ENCODE measurements at regions not wholly inside any gene's neighbourhood (a gene's known extent, or its start where the extent isn't known, plus 50 kb on each side); places are given as distances from the start of the nearest gene placed in this dataset.
A peak's percentile ranks its signal among the peaks of the same experiment; 100 is the strongest.

DNA sequence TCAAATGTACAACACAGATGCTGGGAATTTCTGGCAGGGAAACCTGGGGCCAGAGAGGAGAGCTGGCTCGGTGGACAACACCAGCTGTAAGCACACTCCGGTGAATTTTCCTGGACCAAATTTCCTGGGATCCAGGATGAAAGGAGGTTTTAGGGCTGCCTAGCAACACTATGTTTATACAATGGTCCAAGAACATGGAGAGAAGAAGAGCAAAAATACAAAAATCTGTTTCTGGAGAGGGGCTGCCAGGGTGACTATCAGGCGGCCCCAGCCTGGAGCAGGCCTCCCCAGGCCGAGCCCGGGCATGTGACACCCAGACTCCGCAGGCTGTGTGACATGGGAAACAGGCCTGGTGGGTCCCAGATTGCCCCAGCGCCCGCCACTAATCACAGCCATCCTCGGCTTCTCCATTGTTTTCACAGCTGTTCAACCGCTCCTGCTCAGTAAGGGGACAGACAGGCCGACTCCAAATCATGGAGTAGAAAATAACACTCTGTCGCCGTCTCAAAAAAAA lies 336.0 kb upstream of the NFIA start:
- no peaks in the 10 kb centered on the region; the same call in 1 of the 2 replicates for H3K23me2 ChIP-seq (ENCODE audit: low read depth, low read length)
- DNase-seq (ENCODE audit: low read depth in 1 of 2, low spot score in 2 of 2) (no peak), FAIRE-seq (no peak)
- 90% methylated on average over 13 of the region's 13 CpGs; no CpG with 5 or more reads in 1 of the 2 experiments for WGBS, 2 experiments (ENCODE audit: extremely low coverage in 1 of 2, insufficient coverage in 1 of 2, insufficient read length in 1 of 2, insufficient replicate concordance in 2 of 2, low coverage in 1 of 2, low lambda C conversion rate in 2 of 2, missing lambda C conversion rate in 1 of 2)
- H3K4me3 ChIP-seq (ENCODE audit: extremely low read depth in 1 of 4, insufficient read depth in 2 of 4, low read depth in 3 of 4, low read length in 4 of 4): no peak overlapping the region
- H2BK5ac ChIP-seq (ENCODE audit: low read depth, low read length): no peak overlapping the region
- H4K20me1 ChIP-seq (replicated peaks in 1 of 2; ENCODE audit: control insufficient read depth in 1 of 2, insufficient read depth in 2 of 2, low read length in 2 of 2): no peaks in the 10 kb centered on the region
- H2BK120ac ChIP-seq (replicated peaks; ENCODE audit: low read depth, low read length): no peak overlapping the region
- H4K8ac ChIP-seq (ENCODE audit: extremely low read depth, insufficient read depth, low read length): no peak overlapping the region
- H3K9me3 ChIP-seq (ENCODE audit: insufficient read depth in 2 of 2, low read depth in 1 of 2, low read length in 1 of 2): no peaks in the 10 kb centered on the region
- no peak overlapping the region for H4K91ac ChIP-seq (replicated peaks; ENCODE audit: insufficient read length, low read length)
- H2BK20ac ChIP-seq (ENCODE audit: low read length): no peak overlapping the region
- H3K9ac ChIP-seq (replicated peaks in 1 of 4; ENCODE audit: extremely low read depth in 1 of 4, low read depth in 3 of 4, low read length in 3 of 4): no peak overlapping the region
- H4K5ac ChIP-seq (ENCODE audit: insufficient read length, low read depth, low read length): no peak overlapping the region
- TF ChIP-seq EP300 (IDR thresholded peaks at IDR 0.05; ENCODE audit: borderline replicate concordance in 1 of 2, low read depth in 2 of 2, low read length in 2 of 2) (no peak), CTBP2 (IDR thresholded peaks at IDR 0.05; ENCODE audit: borderline replicate concordance, insufficient read depth, insufficient read length, low read length) (no peak), CBX5 (IDR thresholded peaks at IDR 0.05; ENCODE audit: low read depth, low read length) (no peak)
- H3K4ac ChIP-seq (replicated peaks; ENCODE audit: insufficient read length, low read depth, low read length): no peak overlapping the region
- no peak overlapping the region for H3K27ac ChIP-seq (ENCODE audit: low read depth, low read length)
- H3K79me1 ChIP-seq (ENCODE audit: low read depth, low read length): no peaks in the 10 kb centered on the region
- no peaks in the 10 kb centered on the region for H3K79me2 ChIP-seq (ENCODE audit: control insufficient read depth in 1 of 2, insufficient read depth in 2 of 2, low read length in 2 of 2)
- H2BK12ac ChIP-seq (ENCODE audit: low read depth, low read length): no peak overlapping the region
- H3K27me3 ChIP-seq (replicated peaks in 1 of 4; ENCODE audit: control insufficient read depth in 3 of 4, extremely low read depth in 1 of 4, insufficient read depth in 3 of 4, low read length in 3 of 4): no peaks in the 10 kb centered on the region
- no peak overlapping the region for H3K14ac ChIP-seq (ENCODE audit: insufficient read length)
- H3K4me1 ChIP-seq (replicated peaks in 1 of 4; ENCODE audit: control insufficient read depth in 3 of 4, insufficient read depth in 4 of 4, low read length in 3 of 4): no peaks in the 10 kb centered on the region
- H3K36me3 ChIP-seq (ENCODE audit: control insufficient read depth in 2 of 4, insufficient read depth in 4 of 4, low read length in 3 of 4): no peaks in the 10 kb centered on the region
- POLR2A ChIA-PET (ENCODE audit: partially characterized antibody): no interaction called here
- H3K18ac ChIP-seq (ENCODE audit: extremely low read depth, low read length): no peak overlapping the region
- no peak overlapping the region for H3K56ac ChIP-seq (replicated peaks; ENCODE audit: insufficient read length, low read depth, low read length)
- no peak overlapping the region for H3K23ac ChIP-seq (ENCODE audit: insufficient read length)
- peak overlapping the region; percentile 18; the same call in 1 of the 2 replicates for H2AFZ ChIP-seq (ENCODE audit: low read length)
- H2BK15ac ChIP-seq (ENCODE audit: low read length): no peak overlapping the region
- CTCF ChIA-PET (ENCODE audit: partially characterized antibody): no interaction called here
- no peak overlapping the region for H3K4me2 ChIP-seq (ENCODE audit: insufficient read depth in 1 of 2, low read depth in 2 of 2, low read length in 2 of 2)
- no peak overlapping the region for H2AK5ac ChIP-seq (ENCODE audit: low read depth, low read length)
